Activated T-cell treated with anti-CD3 and anti-CD28 coated beads for 48 hours (primary cell): ENCODE measurements at regions not wholly inside any gene's neighbourhood (a gene's known extent, or its start where the extent isn't known, plus 50 kb on each side); places are given as distances from the start of the nearest gene placed in this dataset.
"Not testable (repeated sequence)": the region's sequence is repeated elsewhere in the genome, so short reads cannot be mapped to it uniquely, and the experiment has no call there.

Experiments
- DNase-seq: peaks from one replicate; pipeline ENCODE4 v3.0.0-alpha.2; 2020; ENCODE audit warnings: low read depth

DNA sequence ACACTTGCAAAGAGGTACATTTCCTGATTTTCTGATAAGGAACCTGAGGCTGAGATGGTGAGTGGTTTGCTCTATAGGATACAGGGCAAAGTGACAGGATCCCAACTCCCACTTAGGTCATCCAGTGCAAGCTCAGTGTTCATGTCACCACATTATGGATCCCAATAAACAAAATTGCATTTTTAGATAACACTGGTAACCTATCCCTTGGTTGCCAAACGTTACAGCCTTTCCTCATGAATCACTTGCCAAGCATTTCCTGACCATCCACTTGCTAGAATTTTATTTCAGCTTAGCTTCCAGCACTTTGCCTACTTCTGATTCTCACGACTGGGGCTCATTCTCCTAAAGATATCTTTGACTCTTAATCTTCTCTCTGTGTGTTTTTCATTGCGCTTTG is 131.4 kb upstream of the ODAD2 start:
- DNase-seq: no peak

- DNase-seq: no peak
Measured at GRCh38 chr10:28127881-28128280, 129.0 kb upstream of the ODAD2 start.

DNA sequence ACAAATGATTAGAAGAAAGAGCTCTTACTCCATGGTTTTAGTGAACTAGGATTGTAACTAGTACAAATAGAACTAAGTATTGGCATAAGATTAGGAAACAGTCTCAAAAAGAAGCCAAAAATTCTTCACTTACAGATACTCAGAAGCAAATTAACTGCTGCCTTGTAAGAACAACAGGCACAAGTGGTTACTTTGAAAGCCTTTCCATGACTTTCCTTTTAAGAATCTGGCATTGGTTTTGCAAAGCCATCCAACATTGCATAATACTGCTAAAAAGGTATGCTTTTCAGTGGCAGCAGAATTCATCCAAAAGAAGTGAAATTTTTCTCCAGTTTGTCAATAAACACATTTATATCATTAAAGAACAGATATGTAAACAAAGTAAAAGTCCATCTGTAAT is 126.8 kb upstream of the ODAD2 start:
- no peak for DNase-seq

DNA sequence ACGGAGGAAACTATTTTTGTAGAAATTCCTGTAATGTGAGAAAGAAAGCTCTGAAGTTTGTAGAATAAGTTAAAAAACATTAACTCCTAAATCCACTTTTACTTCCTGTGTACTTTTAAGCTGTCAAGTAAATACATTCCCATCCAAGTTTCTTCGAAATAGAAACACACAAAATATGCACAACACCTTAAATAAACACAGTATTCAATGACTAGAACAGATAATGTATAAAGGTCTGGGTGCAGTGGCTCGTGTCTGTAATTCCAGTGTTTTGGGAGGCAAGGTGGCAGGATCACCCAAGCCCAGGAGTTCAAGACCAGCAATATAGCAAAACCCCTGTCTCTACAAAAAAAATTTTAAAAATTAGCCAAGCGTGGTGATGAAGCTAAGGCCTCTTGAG is 121.9 kb upstream of the ODAD2 start:
- DNase-seq: no peak

- DNase-seq: no peak
Measured at GRCh38 chr10:28120043-28120749, 121.3 kb upstream of the ODAD2 start.

DNA sequence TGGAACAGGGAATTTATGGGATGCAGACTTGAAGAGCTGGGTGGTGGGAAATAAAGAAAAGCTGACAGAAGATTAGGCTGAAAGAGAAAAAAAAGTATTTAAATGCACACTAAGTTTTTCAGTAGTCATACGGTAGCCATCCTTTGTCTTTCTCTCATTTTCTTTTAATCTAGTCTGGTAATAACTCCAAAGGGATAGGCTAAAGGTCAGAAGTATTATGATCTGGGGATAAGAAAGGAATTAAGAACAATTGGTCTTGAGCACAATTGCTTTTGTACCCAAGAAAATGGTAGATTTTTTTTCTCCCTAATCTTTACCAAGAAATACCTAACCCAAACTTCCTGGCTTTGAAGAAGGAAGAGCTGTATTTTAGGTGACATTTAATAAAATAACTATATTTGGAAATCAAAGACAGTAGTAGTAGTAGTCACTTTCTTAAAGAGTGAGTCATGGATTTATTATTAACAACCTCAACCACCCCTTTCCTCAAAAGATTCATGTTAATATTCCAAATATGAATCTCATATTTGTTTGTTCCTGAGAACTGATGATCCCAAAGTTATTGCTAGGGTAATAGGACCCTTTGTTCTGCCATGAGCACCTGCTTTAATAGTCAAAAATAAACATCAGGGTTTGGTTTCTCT is 120.2 kb upstream of the ODAD2 start:
- DNase-seq: no peak

DNA sequence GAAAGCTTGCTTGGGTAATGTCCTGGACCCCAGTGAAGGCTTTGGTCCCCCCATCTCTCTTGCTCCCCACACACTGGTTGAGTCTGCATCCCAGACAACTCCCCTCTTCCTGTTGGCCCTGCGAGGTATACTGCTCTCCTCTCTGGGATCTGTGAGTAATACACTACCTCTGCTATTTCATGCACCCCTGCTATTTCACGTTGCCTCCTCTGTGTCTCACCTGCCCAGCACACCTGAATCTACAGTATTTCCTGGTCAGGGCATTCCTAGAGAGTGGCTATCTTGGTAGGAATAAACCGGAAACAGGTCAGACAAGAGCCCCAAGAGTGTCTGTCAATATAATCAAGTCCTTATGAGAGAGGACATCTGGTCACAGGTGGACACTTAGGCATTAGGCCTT is 114.3 kb upstream of the ODAD2 start:
- no peak for DNase-seq

DNA sequence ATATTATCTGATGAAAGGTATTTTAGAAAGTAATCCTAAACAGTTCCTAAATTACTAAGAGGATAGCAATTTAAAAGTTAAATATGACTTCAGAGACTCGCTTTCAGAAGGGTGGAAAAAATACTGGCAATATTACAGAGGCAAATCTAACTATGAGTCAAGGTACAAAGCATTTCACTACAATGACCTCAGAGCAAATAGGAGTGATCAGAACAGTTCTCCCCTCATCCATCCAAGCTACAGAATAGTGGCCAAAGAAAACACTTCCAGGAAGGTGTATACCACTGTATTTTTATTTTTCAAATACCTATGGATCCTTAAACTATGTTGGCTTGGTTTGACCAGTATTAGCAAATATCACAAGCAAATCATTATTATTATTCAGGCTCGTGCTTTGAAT is 112.8 kb upstream of the ODAD2 start:
- DNase-seq: no peak

DNA sequence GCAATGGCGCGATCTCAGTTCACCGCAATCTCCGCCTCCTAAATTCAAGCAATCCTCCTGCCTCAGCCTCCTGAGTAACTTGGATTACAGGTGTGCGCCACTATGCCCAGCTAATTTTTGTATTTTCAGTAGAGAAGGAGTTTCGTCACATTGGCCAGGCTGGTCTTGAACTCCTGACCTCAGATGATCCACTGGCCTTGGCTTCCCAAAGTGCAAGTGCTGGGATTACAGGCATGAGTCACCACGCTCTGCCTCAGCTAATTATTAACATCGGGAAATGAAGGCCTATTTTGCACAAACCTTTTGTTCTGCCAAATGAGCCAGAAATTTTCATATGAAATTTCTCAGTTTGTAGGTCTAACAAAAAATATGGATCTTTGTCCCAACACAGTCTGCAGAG is 106.7 kb upstream of the ODAD2 start:
- no peak for DNase-seq

DNA sequence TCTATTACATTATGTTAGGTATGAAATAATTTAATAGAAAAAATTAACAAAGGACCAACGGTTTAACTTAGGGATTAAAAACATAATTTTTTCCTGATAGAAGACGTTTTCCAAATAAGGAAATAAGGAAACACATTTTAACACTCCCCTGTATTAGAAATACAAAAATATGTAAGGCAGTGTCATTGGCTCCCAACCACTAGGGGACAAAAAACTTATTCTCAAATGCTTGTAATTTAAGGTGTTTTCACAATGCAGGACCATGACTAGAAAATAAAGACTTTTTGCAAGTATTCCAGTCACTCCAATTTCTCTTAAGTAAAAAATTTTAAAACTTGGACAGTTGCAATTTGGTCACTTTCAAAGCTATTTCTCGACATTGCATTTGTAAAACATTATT is 98.8 kb upstream of the ODAD2 start:
- no peak for DNase-seq

- DNase-seq: no peak
Measured at GRCh38 chr10:28095791-28096378, 97.0 kb upstream of the ODAD2 start.

GRCh38 chr10:28094121-28094520 is 95.2 kb upstream of the ODAD2 start:
- DNase-seq: no peak

GRCh38 chr10:28091913-28092312 is 93.0 kb upstream of the ODAD2 start:
- no peak for DNase-seq

- no peak for DNase-seq
Measured at GRCh38 chr10:28090506-28090905, 91.6 kb upstream of the ODAD2 start.

GRCh38 chr10:28089467-28089866 is 90.6 kb upstream of the ODAD2 start:
- DNase-seq: no peak

GRCh38 chr10:28087661-28088351 is 88.9 kb upstream of the ODAD2 start:
- DNase-seq: no peak

DNA sequence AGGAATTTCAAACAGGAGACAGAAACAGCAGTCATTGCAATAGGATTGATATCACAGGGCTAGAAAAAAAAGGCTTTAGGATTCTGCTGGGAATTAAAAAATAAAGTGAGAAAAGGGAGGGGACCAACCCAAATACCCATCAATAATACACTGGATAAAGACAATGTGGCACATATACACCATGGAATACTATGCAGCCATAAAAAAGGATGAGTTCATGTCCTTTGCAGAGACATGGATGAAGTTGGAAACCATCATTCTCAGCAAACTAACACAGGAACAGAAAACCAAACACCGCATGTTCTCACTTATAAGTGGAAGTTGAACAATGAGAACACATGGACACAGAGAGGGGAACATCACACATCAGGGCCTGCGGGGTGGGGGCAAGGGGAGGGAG is 86.9 kb upstream of the ODAD2 start:
- DNase-seq: not testable (repeated sequence)

- no peak for DNase-seq
Measured at GRCh38 chr10:28082885-28083284, 84.0 kb upstream of the ODAD2 start.

GRCh38 chr10:28082316-28082715 is 83.4 kb upstream of the ODAD2 start:
- DNase-seq: no peak

- no peak for DNase-seq
Measured at GRCh38 chr10:28077889-28078288, 79.0 kb upstream of the ODAD2 start.

GRCh38 chr10:28075424-28075823 is 76.5 kb upstream of the ODAD2 start:
- DNase-seq: no peak

- DNase-seq: no peak
Measured at GRCh38 chr10:28072573-28072972, 73.7 kb upstream of the ODAD2 start.

DNA sequence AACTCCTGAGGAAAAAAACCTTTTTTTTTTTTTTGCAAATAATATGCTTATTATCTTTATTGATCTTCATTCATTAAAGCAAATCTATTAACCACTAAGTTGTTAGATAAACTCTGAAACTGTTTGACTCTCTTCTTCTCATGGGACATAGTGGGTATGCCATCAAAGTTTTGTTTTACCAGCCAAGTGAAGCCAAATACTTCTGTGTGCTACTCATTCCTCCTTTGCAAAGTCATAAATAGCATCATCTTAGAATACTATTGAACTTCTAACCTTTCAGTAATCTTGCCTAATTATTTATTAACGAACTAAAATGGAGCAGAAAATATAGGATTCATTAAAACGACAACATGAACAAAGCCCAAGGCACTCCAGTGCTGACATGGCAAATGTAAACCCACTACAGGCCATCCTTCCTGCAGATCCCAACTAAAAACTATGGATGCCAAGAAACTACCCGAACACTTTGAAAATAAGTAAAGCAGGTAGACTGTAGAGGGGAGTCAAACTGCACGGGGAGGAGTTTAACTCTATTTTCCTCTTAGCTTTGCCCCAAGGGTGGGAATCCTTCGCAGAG is 61.2 kb upstream of the ODAD2 start:
- no peak for DNase-seq
